Mucosa of descending colon (tissue), 3 donors: ENCODE measurements at regions not wholly inside any gene's neighbourhood (a gene's known extent, or its start where the extent isn't known, plus 50 kb on each side); places are given as distances from the start of the nearest gene placed in this dataset.
A peak's percentile ranks its signal among the peaks of the same experiment; 100 is the strongest.

Source experiments
- ATAC-seq: fragments of 200-7000 bp; cut with Tn5 transposase; one replicate; pipeline ENCODE4 v1.9.1; 2020; ENCODE audit warnings: mild to moderate bottlenecking, moderate library complexity
- DNase-seq, 3 donors: peaks; one replicate each; pipeline ENCODE4 v3.0.0-alpha.2; 2020
- H3K36me3 ChIP-seq: fragments of 200-600 bp; one replicate; pipeline ENCODE4 v1.8.0; 2021; ENCODE audit warnings: low read depth, mild to moderate bottlenecking
- H3K4me1 ChIP-seq: fragments of 200-600 bp; one replicate; pipeline ENCODE4 v1.8.0; 2021; ENCODE audit warnings: low read depth, mild to moderate bottlenecking
- H3K4me3 ChIP-seq: fragments of 200-600 bp; one replicate; pipeline ENCODE4 v1.8.0; 2021; ENCODE audit warnings: mild to moderate bottlenecking
- H3K9me3 ChIP-seq: fragments of 200-600 bp; one replicate; pipeline ENCODE4 v1.8.0; 2021; ENCODE audit warnings: mild to moderate bottlenecking
- CTCF ChIP-seq: fragments of 200-600 bp; IDR thresholded peaks from one replicate; pipeline ENCODE4 v1.8.0; 2022; ENCODE audit warnings: antibody characterized with exemption, mild to moderate bottlenecking
- intact Hi-C, 2 donors: fragments of 100-400 bp; cut with DNase I in 1 of 2; cut with micrococcal nuclease in 1 of 2; formaldehyde crosslinking; loops; one replicate each; pipeline versions ENCODE4 v1.11.0 to v1.11.1; 2022; cut with DNase I, micrococcal nuclease
- donor health status: DM: no; HTN: no; CAD: no; lungs with moderate emphysema.
- donor health status: DM: no; HTN: no; CAD: no.
- donor health status: DM: no; HTN: yes; CAD: no.

GRCh38 chr1:23619299-23620188 lies 60.2 kb upstream of the ID3 start:
- peaks cover 6% of the 10 kb centered on the region for H3K4me1 ChIP-seq
- no peaks in the 10 kb centered on the region for H3K9me3 ChIP-seq
- TF ChIP-seq CTCF, result no peak
- H3K4me3 ChIP-seq, result no peak overlapping the region
- intact Hi-C loops, result no loop called here
- ATAC-seq, result peak; percentile 93
- DNase-seq, result peak; percentile 78 to 89 (median 83)
- H3K36me3 ChIP-seq, result no peaks in the 10 kb centered on the region

GRCh38 chr1:23618586-23619083 lies 59.3 kb upstream of the ID3 start:
- DNase-seq, result no peak
- intact Hi-C loops, result no loop called here
- no peaks in the 10 kb centered on the region for H3K9me3 ChIP-seq
- H3K4me1 ChIP-seq, result peaks cover 6% of the 10 kb centered on the region
- TF ChIP-seq CTCF, result no peak
- H3K36me3 ChIP-seq, result no peaks in the 10 kb centered on the region
- no peak for ATAC-seq
- no peak overlapping the region for H3K4me3 ChIP-seq

- DNase-seq (no peak), ATAC-seq (no peak)
- H3K4me3 ChIP-seq, result no peak overlapping the region
- peaks cover 6% of the 10 kb centered on the region for H3K4me1 ChIP-seq
- no peaks in the 10 kb centered on the region for H3K36me3 ChIP-seq
- TF ChIP-seq CTCF, result no peak
- intact Hi-C loops, result no loop called here
- H3K9me3 ChIP-seq, result no peaks in the 10 kb centered on the region
These were observed 57.8 kb upstream of the ID3 start for GRCh38 chr1:23617084-23617521.

GRCh38 chr1:23616292-23616824 lies 57.1 kb upstream of the ID3 start:
- TF ChIP-seq CTCF, result no peak

GRCh38 chr1:23615852-23616251 lies 56.6 kb upstream of the ID3 start:
- H3K4me1 ChIP-seq, result peaks cover 6% of the 10 kb centered on the region
- DNase-seq (no peak), ATAC-seq (no peak)
- no peak for TF ChIP-seq CTCF
- H3K36me3 ChIP-seq, result no peaks in the 10 kb centered on the region
- no peaks in the 10 kb centered on the region for H3K9me3 ChIP-seq
- no peak overlapping the region for H3K4me3 ChIP-seq
- intact Hi-C loops, result no loop called here

More at GRCh38 chr1:23616292-23616824, 57.1 kb upstream of the ID3 start:
- Histone ChIP-seq H3K4me3 (no peak overlapping the region), H3K9me3 (no peaks in the 10 kb centered on the region), H3K36me3 (no peaks in the 10 kb centered on the region), H3K4me1 (peaks cover 6% of the 10 kb centered on the region)
- intact Hi-C loops, result no loop called here
- ATAC-seq, result no peak
- no peak for DNase-seq
